HEK293 (cell line): ENCODE measurements at regions not wholly inside any gene's neighbourhood (a gene's known extent, or its start where the extent isn't known, plus 50 kb on each side); places are given as distances from the start of the nearest gene placed in this dataset.

Experiments
- YY1 ChIP-seq: fragments of 450-650 bp; formaldehyde crosslinking; IDR thresholded peaks from 2 replicates; pipeline ENCODE4 v1.5.1; 2018; ENCODE audit warnings: missing biosample characterization, missing genetic modification characterization
- ZNF132 ChIP-seq: fragments of 450-650 bp; formaldehyde crosslinking; IDR thresholded peaks from 2 replicates; pipeline ENCODE4 v1.5.1; 2017; ENCODE audit warnings: missing biosample characterization, missing genetic modification characterization, borderline replicate concordance
- ZNF2 ChIP-seq: fragments of 450-650 bp; formaldehyde crosslinking; IDR thresholded peaks from 2 replicates; pipeline ENCODE4 v1.5.1; 2016; ENCODE audit warnings: missing biosample characterization, missing genetic modification characterization
- ZNF473 ChIP-seq: fragments of 450-650 bp; formaldehyde crosslinking; IDR thresholded peaks from 2 replicates; pipeline ENCODE4 v1.5.1; 2017; ENCODE audit warnings: missing biosample characterization, missing genetic modification characterization
- ZNF530 ChIP-seq: fragments of 450-650 bp; formaldehyde crosslinking; IDR thresholded peaks from 2 replicates; pipeline ENCODE4 v1.5.1; 2016; ENCODE audit warnings: low read depth, missing biosample characterization, missing genetic modification characterization
- ZNF555 ChIP-seq: fragments of 450-650 bp; formaldehyde crosslinking; conservative IDR thresholded peaks from 2 replicates; pipeline ENCODE4 v1.5.1; 2017; ENCODE audit warnings: missing biosample characterization, mild to moderate bottlenecking, missing genetic modification characterization, inconsistent platforms
- ZNF791 ChIP-seq: fragments of 450-650 bp; formaldehyde crosslinking; IDR thresholded peaks from 2 replicates; pipeline ENCODE4 v1.5.1; 2016; ENCODE audit warnings: missing biosample characterization, missing genetic modification characterization
- TF ChIP-seq, protein P1 (sequence below): fragments of 450-650 bp; formaldehyde crosslinking; IDR thresholded peaks from 2 replicates; pipeline ENCODE4 v1.5.1; 2016; ENCODE audit warnings: missing biosample characterization, missing genetic modification characterization
- TF ChIP-seq, protein P2 (sequence below): fragments of 450-650 bp; formaldehyde crosslinking; IDR thresholded peaks from 2 replicates; pipeline ENCODE4 v1.5.1; 2016; ENCODE audit warnings: missing biosample characterization, missing genetic modification characterization
- TF ChIP-seq, protein P3 (sequence below): fragments of 450-650 bp; formaldehyde crosslinking; IDR thresholded peaks from 2 replicates; pipeline ENCODE4 v1.5.1; 2016; ENCODE audit warnings: missing biosample characterization, missing genetic modification characterization

DNA sequence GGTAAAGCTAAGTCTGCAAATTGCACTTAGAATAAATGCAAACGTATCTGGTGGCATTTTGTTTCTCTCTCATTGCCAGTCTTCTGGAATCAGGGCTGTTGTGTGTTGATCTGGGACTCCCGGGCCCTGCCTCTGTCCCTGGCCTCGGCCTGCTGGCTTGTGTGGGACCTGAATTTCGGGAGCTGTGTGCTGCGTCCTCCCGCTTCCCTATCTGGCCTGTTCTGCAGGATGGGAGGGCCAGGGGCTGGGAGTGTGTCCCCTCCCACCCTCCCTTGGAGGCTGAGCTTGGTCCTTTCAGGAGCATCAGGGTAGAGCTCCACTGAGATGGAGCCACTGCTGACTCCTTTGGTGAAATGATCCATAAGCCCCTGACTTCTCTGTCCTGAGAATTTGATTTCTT is 118.5 kb downstream of the ACKR3 start:
- TF ChIP-seq, protein P1, sequence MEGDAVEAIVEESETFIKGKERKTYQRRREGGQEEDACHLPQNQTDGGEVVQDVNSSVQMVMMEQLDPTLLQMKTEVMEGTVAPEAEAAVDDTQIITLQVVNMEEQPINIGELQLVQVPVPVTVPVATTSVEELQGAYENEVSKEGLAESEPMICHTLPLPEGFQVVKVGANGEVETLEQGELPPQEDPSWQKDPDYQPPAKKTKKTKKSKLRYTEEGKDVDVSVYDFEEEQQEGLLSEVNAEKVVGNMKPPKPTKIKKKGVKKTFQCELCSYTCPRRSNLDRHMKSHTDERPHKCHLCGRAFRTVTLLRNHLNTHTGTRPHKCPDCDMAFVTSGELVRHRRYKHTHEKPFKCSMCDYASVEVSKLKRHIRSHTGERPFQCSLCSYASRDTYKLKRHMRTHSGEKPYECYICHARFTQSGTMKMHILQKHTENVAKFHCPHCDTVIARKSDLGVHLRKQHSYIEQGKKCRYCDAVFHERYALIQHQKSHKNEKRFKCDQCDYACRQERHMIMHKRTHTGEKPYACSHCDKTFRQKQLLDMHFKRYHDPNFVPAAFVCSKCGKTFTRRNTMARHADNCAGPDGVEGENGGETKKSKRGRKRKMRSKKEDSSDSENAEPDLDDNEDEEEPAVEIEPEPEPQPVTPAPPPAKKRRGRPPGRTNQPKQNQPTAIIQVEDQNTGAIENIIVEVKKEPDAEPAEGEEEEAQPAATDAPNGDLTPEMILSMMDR (tag by site-specific recombination) = no peak
- TF ChIP-seq, protein P2, sequence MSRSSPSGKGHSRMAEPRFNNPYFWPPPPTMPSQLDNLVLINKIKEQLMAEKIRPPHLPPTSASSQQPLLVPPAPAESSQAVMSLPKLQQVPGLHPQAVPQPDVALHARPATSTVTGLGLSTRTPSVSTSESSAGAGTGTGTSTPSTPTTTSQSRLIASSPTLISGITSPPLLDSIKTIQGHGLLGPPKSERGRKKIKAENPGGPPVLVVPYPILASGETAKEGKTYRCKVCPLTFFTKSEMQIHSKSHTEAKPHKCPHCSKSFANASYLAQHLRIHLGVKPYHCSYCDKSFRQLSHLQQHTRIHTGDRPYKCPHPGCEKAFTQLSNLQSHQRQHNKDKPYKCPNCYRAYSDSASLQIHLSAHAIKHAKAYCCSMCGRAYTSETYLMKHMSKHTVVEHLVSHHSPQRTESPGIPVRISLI (tag by site-specific recombination) = no peak
- TF ChIP-seq, protein P3, sequence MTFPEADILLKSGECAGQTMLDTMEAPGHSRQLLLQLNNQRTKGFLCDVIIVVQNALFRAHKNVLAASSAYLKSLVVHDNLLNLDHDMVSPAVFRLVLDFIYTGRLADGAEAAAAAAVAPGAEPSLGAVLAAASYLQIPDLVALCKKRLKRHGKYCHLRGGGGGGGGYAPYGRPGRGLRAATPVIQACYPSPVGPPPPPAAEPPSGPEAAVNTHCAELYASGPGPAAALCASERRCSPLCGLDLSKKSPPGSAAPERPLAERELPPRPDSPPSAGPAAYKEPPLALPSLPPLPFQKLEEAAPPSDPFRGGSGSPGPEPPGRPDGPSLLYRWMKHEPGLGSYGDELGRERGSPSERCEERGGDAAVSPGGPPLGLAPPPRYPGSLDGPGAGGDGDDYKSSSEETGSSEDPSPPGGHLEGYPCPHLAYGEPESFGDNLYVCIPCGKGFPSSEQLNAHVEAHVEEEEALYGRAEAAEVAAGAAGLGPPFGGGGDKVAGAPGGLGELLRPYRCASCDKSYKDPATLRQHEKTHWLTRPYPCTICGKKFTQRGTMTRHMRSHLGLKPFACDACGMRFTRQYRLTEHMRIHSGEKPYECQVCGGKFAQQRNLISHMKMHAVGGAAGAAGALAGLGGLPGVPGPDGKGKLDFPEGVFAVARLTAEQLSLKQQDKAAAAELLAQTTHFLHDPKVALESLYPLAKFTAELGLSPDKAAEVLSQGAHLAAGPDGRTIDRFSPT (tag by site-specific recombination) = no peak
- TF ChIP-seq ZNF791 (tag by site-specific recombination) (no peak), ZNF132 (tag by site-specific recombination) (no peak), ZNF2 (tag by site-specific recombination) (no peak), YY1 (tag by site-specific recombination) (no peak), ZNF473 (tag by site-specific recombination) (no peak), ZNF555 (tag by site-specific recombination) (no peak), ZNF530 (no peak)
